ENCODE measurements at regions not wholly inside any gene's neighbourhood (a gene's known extent, or its start where the extent isn't known, plus 50 kb on each side); places are given as distances from the start of the nearest gene placed in this dataset.

DNA sequence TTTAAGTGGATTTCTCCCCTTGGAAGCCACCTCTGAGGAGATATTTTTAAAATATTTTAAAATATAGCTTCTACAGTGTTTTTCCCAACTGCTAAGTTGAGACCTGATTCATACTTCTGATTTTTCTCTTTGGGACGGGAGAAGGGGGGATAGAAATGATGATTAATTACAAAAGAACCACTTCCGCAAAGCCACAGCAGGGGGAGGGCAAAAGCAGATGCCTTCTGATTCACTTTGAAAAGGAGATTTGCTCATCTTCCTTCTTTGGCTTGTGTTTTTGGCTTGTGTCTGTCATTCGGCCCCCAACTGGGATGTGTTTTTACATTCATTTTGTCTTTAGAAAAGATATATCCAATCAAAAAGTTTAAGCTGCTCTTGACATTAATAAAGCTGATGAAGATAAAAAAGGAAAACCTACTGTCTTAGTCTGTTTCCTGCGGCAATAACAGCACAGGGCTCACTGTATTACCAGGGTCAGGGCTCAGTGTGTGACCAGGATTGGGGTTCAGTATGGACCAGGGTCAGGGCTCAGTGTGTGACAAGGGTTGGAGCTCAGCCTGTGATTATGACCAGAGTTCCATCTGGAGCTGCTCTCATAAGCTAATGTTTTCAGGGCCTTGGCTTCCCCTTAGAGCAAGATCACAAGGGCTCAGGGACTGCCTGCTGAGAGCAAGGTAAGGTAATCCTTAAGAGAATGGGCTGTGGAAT lies 223.2 kb downstream of the MTHFS start:
- DNase-seq (ENCODE audit: low read depth): peak; percentile 81

DNA sequence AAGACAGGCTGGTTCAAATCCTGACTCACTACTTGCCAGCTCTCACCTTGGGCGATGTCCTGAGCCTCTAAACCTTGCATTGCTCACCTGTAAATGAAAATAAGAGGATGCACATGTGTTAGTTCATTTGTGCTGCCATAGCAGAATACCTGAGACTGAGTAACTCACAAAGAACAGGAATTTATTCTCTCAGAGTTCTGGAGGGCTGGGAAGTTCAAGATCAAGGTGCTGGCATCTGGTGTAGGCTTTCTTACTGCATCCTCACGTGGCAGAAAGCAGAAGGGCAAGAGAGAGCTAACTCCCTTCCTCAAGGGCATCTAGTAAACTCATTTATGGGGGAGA lies 222.7 kb downstream of the MTHFS start:
- DNase-seq (ENCODE audit: low read depth): no peak

GRCh38 chr15:79675982-79676381 lies 220.8 kb downstream of the MTHFS start:
- DNase-seq (ENCODE audit: low read depth): no peak

DNA sequence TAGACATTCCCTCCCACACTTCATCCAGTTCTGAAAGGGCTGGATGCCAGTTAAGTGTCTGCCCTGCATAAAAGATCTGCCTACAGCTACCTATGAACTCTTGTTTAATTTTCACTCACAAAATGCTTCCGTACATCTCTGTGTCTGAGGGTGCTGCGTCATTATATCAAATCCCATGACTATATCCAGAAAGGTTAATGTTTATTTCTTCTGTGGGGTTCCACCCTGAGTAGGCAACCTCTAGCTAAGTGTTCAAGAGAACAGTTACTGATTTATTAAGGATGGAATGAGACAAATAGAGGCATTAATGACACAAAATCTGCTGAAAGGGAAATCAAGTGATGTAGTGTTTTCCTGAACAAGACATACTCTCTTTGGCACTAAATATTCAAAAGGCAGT lies 220.2 kb downstream of the MTHFS start:
- DNase-seq (ENCODE audit: low read depth): no peak

DNA sequence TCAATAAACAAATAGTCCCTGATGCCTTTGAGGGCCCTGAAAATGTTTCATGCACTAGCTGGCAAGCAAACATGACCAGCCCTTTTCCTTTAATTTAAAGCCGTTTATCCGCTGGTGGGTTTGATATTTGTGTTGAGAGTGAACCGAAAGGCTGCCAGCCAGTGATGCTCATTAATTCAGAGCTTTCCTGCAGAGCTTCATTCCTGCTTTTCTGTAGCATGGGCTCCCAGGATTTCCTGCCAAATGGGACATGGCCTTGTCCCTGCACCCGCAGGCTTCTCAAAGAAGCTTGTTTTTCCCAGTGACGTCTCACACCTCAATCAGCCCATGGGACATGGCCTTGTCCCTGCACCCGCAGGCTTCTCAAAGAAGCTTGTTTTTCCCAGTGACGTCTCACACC lies 219.6 kb downstream of the MTHFS start:
- DNase-seq (ENCODE audit: low read depth): no peak

DNA sequence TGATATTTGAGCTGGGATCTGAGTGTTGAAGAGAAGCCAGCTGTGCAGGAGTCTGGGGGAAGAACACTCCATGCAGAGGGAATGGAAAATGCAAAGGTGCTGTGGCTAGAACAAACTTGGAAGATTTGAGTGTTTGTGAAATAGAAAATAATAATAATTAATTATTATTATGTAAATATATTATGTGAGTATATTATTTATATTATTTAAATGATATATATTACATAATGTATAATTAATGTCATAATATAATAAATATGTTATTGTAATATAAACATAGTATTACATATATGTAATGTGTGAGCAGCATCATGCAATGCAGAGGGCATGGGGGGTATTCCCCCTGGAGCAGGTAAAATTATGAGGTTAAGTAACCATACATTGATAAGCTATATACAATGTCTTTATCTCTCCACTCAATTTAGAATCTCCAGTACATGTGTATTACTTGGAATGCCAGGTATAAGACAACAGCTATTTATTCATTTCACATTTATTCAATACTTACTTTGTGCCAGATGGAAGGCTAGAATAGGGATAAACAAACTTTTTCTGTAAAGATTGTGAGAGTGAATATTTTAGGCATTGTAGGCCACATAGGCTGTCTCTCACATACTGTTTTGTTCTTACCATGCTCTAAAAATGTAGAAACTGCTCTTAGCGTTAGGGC lies 218.6 kb downstream of the MTHFS start:
- no peak for DNase-seq (ENCODE audit: low read depth)

GRCh38 chr15:79680720-79681119 lies 216.1 kb downstream of the MTHFS start:
- peak; percentile 89 for DNase-seq (ENCODE audit: low read depth)

DNA sequence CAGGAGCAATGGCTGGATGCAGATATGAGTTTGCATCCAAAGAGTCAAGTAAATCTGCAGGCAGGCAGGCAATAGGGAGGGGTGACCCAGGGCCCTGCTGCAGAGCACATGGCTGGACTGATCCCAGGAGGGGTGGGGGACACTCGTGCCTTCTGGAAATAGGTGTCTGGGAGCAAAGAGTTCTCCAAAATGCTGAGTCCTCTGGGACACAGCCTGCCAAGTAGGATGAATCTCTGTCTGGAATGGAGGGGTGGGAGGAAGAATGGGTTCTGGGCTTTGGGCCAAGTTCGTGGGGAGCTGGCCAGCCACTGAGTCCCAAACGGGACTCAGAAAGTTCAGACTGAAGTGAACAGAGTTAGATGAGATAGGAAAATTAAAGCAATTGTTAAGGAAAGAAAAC lies 214.5 kb downstream of the MTHFS start:
- DNase-seq (ENCODE audit: low read depth): peak; percentile 78

DNA sequence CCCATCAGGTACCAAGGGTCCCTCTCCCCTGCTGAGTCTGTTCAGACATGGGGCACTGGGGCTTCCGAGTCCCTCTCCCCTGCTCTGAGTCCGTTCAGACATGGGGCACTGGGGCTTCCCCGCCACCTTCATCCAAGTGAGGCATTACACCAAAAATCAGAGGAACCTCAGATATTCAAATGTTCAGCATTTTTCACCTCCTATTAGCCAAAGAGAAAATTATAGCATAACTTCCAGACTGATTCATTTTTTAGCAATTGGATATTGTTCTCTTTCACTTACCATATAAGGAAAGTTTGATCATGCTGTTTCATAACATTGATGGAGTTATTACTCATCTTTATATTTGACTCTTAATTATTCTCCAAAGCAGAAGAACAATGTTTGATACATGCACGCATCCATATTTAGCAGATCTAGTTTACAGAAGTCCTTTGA lies 213.9 kb downstream of the MTHFS start:
- peak; percentile 67 for DNase-seq (ENCODE audit: low read depth)

DNA sequence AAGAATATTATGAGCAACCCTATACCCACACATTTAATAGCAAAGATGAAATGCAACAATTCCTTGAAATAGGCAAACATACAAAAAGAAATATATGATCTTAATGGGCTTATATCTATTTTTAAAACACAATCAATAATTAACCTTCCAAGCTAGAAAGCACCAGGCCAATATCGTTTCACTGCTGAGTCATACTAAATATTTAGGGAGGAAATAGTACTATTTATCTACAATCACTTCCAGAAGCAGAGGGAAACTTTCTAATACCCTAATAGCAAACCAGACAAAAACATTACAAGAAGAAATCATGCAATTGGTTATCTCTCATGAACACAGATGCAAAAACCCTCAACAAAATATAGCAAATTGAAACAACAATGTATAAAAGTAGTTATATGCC lies 207.8 kb downstream of the MTHFS start:
- no peak for DNase-seq (ENCODE audit: low read depth)

GRCh38 chr15:79700951-79701480 lies 195.8 kb downstream of the MTHFS start:
- DNase-seq (ENCODE audit: low read depth): no peak

GRCh38 chr15:79702621-79703020 lies 194.2 kb downstream of the MTHFS start:
- DNase-seq (ENCODE audit: low read depth): peak; percentile 10

GRCh38 chr15:79721256-79721655 lies 175.6 kb downstream of the MTHFS start:
- DNase-seq (ENCODE audit: low read depth): no peak

- peak; percentile 55 for DNase-seq (ENCODE audit: low read depth)
Observed at GRCh38 chr15:79724312-79724711, 172.5 kb downstream of the MTHFS start.

GRCh38 chr15:79724804-79725203 lies 172.0 kb downstream of the MTHFS start:
- no peak for DNase-seq (ENCODE audit: low read depth)

DNA sequence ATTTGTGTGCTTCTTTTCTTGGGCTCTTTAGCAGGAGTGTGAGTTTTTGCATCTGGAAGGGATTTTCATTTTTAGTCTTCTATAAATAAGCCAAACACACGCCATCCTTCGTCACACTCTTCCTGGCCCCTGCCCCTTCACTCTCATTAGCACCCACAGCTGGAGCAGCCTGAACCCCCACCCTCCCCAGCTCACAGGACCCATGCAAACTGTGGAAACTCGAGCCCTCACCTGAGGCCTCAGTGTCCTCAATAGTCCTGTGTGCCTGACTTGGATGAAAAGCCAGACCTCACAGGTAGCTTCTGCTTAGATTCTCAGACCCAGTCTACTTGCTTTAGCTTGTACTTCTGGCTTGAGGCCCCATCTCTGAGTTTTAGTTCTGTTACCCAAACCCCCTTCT lies 167.9 kb downstream of the MTHFS start:
- DNase-seq (ENCODE audit: low read depth): no peak

DNA sequence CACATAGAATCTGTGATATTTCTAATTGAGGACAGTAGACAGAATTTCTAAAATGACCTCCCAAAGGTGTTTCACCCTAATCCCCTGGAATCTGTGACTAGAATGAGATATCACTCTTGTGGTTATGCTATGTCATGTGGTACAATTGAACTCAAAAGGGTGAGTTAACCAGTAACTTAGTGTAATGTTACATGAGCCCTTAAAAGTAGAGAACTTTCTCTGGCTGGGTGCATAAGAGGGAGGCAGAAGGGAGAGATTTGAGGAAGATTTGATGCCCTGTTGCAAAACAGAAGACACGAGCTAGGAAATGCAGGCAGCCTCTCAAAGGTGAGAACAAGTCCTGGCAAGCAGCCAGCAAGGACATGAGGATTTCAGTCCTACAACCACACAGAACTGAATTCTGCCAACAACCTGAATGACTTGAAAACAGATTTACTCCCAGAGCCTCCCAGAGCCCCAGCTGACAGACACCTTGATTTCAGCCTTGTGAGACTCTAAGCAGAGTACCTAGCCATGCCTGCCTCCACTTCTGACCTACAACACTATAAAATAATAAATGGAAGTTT lies 160.3 kb downstream of the MTHFS start:
- DNase-seq (ENCODE audit: low read depth): no peak

- no peak for DNase-seq (ENCODE audit: low read depth)
Observed at GRCh38 chr15:79738143-79738542, 158.7 kb downstream of the MTHFS start.

- no peak for DNase-seq (ENCODE audit: low read depth)
Observed at GRCh38 chr15:79740561-79740960, 156.3 kb downstream of the MTHFS start.

DNA sequence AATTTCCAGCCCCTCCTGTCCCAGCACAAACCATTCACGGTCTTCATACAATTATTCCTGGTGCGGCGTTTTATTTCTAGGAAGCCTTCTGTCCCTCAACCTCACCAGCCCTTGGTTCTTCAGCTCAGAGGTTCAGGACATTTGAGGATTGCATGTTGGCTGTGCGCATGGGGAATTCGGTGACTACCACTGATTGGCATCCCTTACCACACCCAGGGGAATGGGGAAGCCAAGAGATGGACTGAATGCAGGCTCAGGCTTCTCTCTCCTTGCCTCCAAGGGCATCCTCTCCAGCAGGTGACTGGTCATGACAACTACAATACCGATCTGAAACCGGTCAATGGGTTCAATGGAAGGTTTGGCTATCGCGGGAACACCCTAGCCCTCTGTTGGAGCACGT lies 153.8 kb downstream of the MTHFS start:
- no peak for DNase-seq (ENCODE audit: low read depth)

DNA sequence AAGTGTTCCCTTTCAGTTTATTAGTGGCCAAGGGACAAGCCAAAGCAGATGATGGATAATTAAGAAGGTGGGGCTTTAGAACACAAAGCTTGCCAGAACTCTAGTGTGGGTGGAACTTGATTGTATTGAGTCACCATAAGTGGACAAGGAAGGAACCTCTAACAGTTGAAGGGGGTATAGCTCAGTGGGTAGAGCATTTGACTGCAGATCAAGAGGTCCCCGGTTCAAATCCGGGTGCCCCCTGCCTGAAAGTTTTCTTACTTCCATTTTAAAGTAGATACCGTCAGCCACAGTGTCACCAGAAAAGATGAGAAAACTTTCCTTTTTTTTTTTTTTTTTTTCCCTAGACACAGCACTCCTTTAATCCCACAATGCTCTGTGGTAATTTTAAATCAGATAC lies 152.3 kb downstream of the MTHFS start:
- DNase-seq (ENCODE audit: low read depth): peak; percentile 14

GRCh38 chr15:79756365-79756764 lies 140.4 kb downstream of the MTHFS start:
- DNase-seq (ENCODE audit: low read depth): no peak

GRCh38 chr15:79765081-79765480 lies 131.7 kb downstream of the MTHFS start:
- no peak for DNase-seq (ENCODE audit: low read depth)
